SK-N-SH (cell line): ENCODE measurements at regions not wholly inside any gene's neighbourhood (a gene's known extent, or its start where the extent isn't known, plus 50 kb on each side); places are given as distances from the start of the nearest gene placed in this dataset.

ENCODE experiments used
- TF ChIP-seq, protein P1 (sequence below): fragments of 200-600 bp; sonication (generic); IDR thresholded peaks from 2 replicates; pipeline ENCODE4 v1.6.1; 2017; ENCODE audit warnings: antibody characterized with exemption, mild to moderate bottlenecking, moderate library complexity
- TF ChIP-seq, protein P2 (sequence below): fragments of 150-350 bp; IDR thresholded peaks from 2 replicates; pipeline ENCODE4 v1.6.1; 2017; ENCODE audit warnings: antibody characterized with exemption, low read length, low read depth, borderline replicate concordance

DNA sequence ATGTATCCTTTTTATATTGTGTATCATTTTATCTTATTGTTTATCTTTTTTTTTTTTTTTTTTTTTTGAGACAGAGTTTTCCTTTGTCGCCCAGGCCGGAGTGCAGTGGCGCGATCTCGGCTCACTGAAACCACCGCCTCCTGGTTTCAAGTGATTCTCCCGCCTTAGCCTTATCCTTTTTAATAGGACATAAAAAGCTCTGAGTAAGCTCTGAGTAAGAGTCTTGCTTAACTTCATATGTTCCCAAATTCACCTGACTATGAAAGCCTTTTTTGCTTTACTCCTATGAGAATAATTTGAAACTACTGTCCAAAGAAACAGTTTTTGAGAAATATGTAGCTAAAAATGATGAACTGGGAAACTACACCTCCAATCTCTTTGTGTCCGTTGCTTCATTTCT is 525.5 kb downstream of the IRS1 start:
- TF ChIP-seq, protein P1, sequence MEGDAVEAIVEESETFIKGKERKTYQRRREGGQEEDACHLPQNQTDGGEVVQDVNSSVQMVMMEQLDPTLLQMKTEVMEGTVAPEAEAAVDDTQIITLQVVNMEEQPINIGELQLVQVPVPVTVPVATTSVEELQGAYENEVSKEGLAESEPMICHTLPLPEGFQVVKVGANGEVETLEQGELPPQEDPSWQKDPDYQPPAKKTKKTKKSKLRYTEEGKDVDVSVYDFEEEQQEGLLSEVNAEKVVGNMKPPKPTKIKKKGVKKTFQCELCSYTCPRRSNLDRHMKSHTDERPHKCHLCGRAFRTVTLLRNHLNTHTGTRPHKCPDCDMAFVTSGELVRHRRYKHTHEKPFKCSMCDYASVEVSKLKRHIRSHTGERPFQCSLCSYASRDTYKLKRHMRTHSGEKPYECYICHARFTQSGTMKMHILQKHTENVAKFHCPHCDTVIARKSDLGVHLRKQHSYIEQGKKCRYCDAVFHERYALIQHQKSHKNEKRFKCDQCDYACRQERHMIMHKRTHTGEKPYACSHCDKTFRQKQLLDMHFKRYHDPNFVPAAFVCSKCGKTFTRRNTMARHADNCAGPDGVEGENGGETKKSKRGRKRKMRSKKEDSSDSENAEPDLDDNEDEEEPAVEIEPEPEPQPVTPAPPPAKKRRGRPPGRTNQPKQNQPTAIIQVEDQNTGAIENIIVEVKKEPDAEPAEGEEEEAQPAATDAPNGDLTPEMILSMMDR: no peak
- TF ChIP-seq, protein P2, sequence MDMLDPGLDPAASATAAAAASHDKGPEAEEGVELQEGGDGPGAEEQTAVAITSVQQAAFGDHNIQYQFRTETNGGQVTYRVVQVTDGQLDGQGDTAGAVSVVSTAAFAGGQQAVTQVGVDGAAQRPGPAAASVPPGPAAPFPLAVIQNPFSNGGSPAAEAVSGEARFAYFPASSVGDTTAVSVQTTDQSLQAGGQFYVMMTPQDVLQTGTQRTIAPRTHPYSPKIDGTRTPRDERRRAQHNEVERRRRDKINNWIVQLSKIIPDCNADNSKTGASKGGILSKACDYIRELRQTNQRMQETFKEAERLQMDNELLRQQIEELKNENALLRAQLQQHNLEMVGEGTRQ: no peak
